ENCODE measurements at regions not wholly inside any gene's neighbourhood (a gene's known extent, or its start where the extent isn't known, plus 50 kb on each side); places are given as distances from the start of the nearest gene placed in this dataset.

- no peak for ATAC-seq
These were observed 295.0 kb upstream of the NCAM2 start for GRCh38 chr21:20703112-20703767.

- ATAC-seq, result no peak
These were observed 277.6 kb upstream of the NCAM2 start for GRCh38 chr21:20720623-20721022.

- no peak for ATAC-seq
These were observed 277.1 kb upstream of the NCAM2 start for GRCh38 chr21:20721151-20721550.

- no peak for ATAC-seq
These were observed 269.5 kb upstream of the NCAM2 start for GRCh38 chr21:20728691-20729090.

- ATAC-seq, result no peak
These were observed 268.8 kb upstream of the NCAM2 start for GRCh38 chr21:20729376-20729775.

GRCh38 chr21:20730441-20730840, 267.8 kb upstream of the NCAM2 start:
- ATAC-seq, result no peak

GRCh38 chr21:20735257-20735656, 263.0 kb upstream of the NCAM2 start:
- no peak for ATAC-seq

GRCh38 chr21:20737227-20737913, 260.8 kb upstream of the NCAM2 start:
- no peak for ATAC-seq

GRCh38 chr21:20739421-20739820, 258.8 kb upstream of the NCAM2 start:
- ATAC-seq, result no peak

GRCh38 chr21:20741445-20741844, 256.8 kb upstream of the NCAM2 start:
- ATAC-seq, result no peak

GRCh38 chr21:20760221-20760620, 238.0 kb upstream of the NCAM2 start:
- no peak for ATAC-seq

GRCh38 chr21:20774737-20775136, 223.5 kb upstream of the NCAM2 start:
- ATAC-seq, result no peak

GRCh38 chr21:20779321-20779720, 218.9 kb upstream of the NCAM2 start:
- no peak for ATAC-seq

- ATAC-seq, result no peak
These were observed 214.6 kb upstream of the NCAM2 start for GRCh38 chr21:20783611-20784010.

GRCh38 chr21:20789729-20790500, 208.3 kb upstream of the NCAM2 start:
- no peak for ATAC-seq

GRCh38 chr21:20800106-20800505, 198.1 kb upstream of the NCAM2 start:
- no peak for ATAC-seq

- no peak for ATAC-seq
These were observed 196.0 kb upstream of the NCAM2 start for GRCh38 chr21:20802201-20802600.

- ATAC-seq, result no peak
These were observed 195.5 kb upstream of the NCAM2 start for GRCh38 chr21:20802631-20803260.

- ATAC-seq, result no peak
These were observed 186.5 kb upstream of the NCAM2 start for GRCh38 chr21:20811702-20812101.

GRCh38 chr21:20814090-20814489, 184.1 kb upstream of the NCAM2 start:
- no peak for ATAC-seq

GRCh38 chr21:20822666-20823065, 175.5 kb upstream of the NCAM2 start:
- ATAC-seq, result no peak

GRCh38 chr21:20852866-20853265, 145.3 kb upstream of the NCAM2 start:
- ATAC-seq, result no peak

GRCh38 chr21:20856926-20857325, 141.3 kb upstream of the NCAM2 start:
- ATAC-seq, result no peak

Measured in esophagus mucosa (tissue), 1 donor.